Gastroesophageal sphincter (tissue), 3 donors: ENCODE measurements at regions not wholly inside any gene's neighbourhood (a gene's known extent, or its start where the extent isn't known, plus 50 kb on each side); places are given as distances from the start of the nearest gene placed in this dataset.

Experiments
- CTCF ChIP-seq, 4 experiments: fragments of 200-600 bp in 2 of 4; fragments of 450-650 bp in 2 of 4; sonication (generic) in 1 of 4; IDR thresholded peaks; one replicate each; pipeline ENCODE4 v1.5.1; 2017 to 2019; ENCODE audit warnings: antibody characterized with exemption in 4 of 4, mild to moderate bottlenecking in 2 of 4, moderate library complexity in 2 of 4
- POLR2A ChIP-seq, 2 donors: fragments of 450-650 bp; IDR thresholded peaks; one replicate each; pipeline ENCODE4 v1.6.1; 2017; ENCODE audit warnings: antibody characterized with exemption in 2 of 2, mild to moderate bottlenecking in 2 of 2, moderate library complexity in 1 of 2
- POLR2AphosphoS5 ChIP-seq: sonication (generic); formaldehyde crosslinking; IDR thresholded peaks from one replicate; pipeline ENCODE4 v1.6.1; 2017; ENCODE audit warnings: antibody characterized with exemption

- TF ChIP-seq CTCF (IDR thresholded peaks at IDR 0.05) (no peak), POLR2A (IDR thresholded peaks at IDR 0.05) (no peak), POLR2AphosphoS5 (no peak)
These were observed 276.6 kb upstream of the NAV3 start for GRCh38 chr12:77553976-77554619.
